ENCODE measurements at regions not wholly inside any gene's neighbourhood (a gene's known extent, or its start where the extent isn't known, plus 50 kb on each side); places are given as distances from the start of the nearest gene placed in this dataset.

DNA sequence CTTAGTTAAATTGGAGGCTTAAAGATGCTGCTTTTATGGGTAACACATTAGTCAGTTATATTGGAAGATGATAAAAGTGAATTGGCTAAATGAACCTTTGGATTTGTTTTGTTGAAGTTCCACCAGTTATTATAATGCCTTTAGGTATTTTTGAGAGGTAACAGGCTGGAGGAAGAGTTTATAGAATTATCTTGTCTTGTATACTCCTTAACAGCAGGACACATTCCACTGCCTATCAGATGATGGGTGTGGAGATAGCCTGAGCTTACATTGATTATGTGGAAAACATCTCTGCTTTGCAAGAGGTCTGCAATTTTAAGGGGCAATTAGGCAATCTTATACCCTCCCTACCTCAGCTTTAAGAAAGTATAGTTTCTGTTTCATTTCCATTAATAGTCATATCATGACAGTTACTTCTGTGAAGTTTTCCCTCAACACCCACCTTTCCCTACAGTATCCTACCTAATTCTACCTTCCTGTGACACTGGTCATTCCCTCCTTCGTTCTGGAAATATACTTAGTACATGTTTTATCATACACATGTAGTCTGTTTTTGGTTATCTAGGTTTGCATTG lies 403.7 kb upstream of the SPRED2 start:
- TF ChIP-seq CTCF (tag by site-specific recombination; IDR thresholded peaks at IDR 0.05): no peak
- TF ChIP-seq ZNF558 (tag by site-specific recombination; IDR thresholded peaks at IDR 0.05): no peak
- no peak for TF ChIP-seq TCF7L2 (IDR thresholded peaks at IDR 0.05; ENCODE audit: borderline replicate concordance, low read depth, low read length)
- TF ChIP-seq ZNF10 (tag by site-specific recombination; IDR thresholded peaks at IDR 0.05): no peak
- no peak for TF ChIP-seq ZNF121 (tag by site-specific recombination; IDR thresholded peaks at IDR 0.05)
- no peak for TF ChIP-seq ZNF148 (tag by site-specific recombination; IDR thresholded peaks at IDR 0.05; ENCODE audit: borderline replicate concordance)
- TF ChIP-seq ZNF114 (tag by site-specific recombination; IDR thresholded peaks at IDR 0.05): no peak
- TF ChIP-seq ZBTB17 (tag by site-specific recombination; IDR thresholded peaks at IDR 0.05): no peak
- no peak for TF ChIP-seq ZNF335 (tag by site-specific recombination; conservative IDR thresholded peaks at IDR 0.05)
- TF ChIP-seq ZBTB20 (tag by site-specific recombination; IDR thresholded peaks at IDR 0.05): no peak
- TF ChIP-seq BCL11A (tag by site-specific recombination; IDR thresholded peaks at IDR 0.05; ENCODE audit: low read depth): no peak
